B cell (primary cell): ENCODE measurements at regions not wholly inside any gene's neighbourhood (a gene's known extent, or its start where the extent isn't known, plus 50 kb on each side); places are given as distances from the start of the nearest gene placed in this dataset.

Experiments used
- CTCF ChIP-seq: fragments of 200-600 bp; IDR thresholded peaks from one replicate; pipeline ENCODE4 v1.8.0; 2022; ENCODE audit warnings: antibody characterized with exemption, mild to moderate bottlenecking
- EZH2 ChIP-seq: IDR thresholded peaks from 2 replicates; pipeline ENCODE4 v1.6.1; 2012; ENCODE audit warnings: borderline replicate concordance, low read depth, mild to moderate bottlenecking, moderate library complexity, low read length; ENCODE audit not compliant: insufficient read depth, poor library complexity, severe bottlenecking

GRCh38 chr2:132252191-132252893 is 90.6 kb upstream of the ANKRD30BL start:
- TF ChIP-seq CTCF (no peak), EZH2 (no peak)
